ENCODE measurements at regions not wholly inside any gene's neighbourhood (a gene's known extent, or its start where the extent isn't known, plus 50 kb on each side); places are given as distances from the start of the nearest gene placed in this dataset.

DNA sequence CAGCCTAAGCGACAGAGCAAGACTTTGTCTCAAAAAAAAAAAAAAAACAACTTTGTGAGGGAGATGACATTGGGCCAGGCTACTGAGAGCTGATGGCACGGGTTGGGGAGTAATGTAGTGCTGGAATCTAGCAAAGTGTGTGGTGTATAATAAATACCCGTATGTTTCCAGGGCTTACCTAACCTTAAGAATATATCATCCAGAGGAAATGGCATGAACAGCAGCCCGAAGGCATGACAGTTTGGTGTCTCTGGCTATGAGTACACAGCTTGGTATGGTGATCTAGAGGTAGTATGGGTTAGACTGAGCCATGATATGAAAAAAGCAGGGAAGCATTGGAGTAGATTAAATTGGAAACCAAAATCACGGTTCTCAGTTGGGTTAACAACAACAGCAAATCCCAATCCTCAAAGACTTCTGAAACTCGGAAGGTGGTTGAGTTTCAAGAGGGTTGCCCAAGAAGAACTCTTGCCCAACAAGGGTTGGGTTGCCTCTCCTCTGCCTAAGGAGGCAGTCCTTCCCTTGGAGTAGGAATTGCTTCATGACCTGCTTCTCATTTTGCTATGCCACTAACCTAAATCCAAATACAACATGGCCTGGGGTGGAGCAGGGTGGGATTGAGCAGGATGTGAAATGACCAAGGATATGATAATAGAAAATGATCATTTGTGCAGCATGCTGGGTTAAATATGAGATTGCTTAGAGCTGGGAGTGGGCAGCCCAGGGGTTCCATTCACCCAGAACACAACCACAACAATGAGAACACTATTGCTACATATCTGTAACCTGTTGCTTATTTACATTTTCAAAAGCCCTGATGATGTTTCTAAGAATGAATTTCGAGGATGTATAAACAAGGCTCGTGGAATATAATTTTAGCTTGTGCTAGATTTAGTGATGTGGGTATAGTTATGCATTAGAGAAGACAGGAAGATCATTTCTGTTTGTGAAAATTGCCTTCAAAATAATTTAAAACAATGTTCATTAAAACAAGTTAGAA lies 64.6 kb upstream of the ZFR start:
- H3K4me1 ChIP-seq (ENCODE audit: insufficient read depth, poor library complexity, severe bottlenecking) = peaks cover 40% of the 10 kb centered on the region
- no peak overlapping the region for H3K4me3 ChIP-seq (ENCODE audit: severe bottlenecking)
- H3K27me3 ChIP-seq (ENCODE audit: insufficient read depth, poor library complexity, severe bottlenecking) = no peaks in the 10 kb centered on the region
- H3K27ac ChIP-seq (ENCODE audit: poor library complexity, severe bottlenecking) = peak overlapping the region; percentile 93
- no peaks in the 10 kb centered on the region for H3K9me3 ChIP-seq (ENCODE audit: severe bottlenecking)
- TF ChIP-seq, protein P1, sequence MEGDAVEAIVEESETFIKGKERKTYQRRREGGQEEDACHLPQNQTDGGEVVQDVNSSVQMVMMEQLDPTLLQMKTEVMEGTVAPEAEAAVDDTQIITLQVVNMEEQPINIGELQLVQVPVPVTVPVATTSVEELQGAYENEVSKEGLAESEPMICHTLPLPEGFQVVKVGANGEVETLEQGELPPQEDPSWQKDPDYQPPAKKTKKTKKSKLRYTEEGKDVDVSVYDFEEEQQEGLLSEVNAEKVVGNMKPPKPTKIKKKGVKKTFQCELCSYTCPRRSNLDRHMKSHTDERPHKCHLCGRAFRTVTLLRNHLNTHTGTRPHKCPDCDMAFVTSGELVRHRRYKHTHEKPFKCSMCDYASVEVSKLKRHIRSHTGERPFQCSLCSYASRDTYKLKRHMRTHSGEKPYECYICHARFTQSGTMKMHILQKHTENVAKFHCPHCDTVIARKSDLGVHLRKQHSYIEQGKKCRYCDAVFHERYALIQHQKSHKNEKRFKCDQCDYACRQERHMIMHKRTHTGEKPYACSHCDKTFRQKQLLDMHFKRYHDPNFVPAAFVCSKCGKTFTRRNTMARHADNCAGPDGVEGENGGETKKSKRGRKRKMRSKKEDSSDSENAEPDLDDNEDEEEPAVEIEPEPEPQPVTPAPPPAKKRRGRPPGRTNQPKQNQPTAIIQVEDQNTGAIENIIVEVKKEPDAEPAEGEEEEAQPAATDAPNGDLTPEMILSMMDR (IDR thresholded peaks at IDR 0.05; ENCODE audit: poor library complexity, severe bottlenecking) = no peak
- ATAC-seq (ENCODE audit: low read depth) (no peak), DNase-seq (ENCODE audit: low spot score) (no peak)
- no peaks in the 10 kb centered on the region for H3K36me3 ChIP-seq (ENCODE audit: low read depth)

DNA sequence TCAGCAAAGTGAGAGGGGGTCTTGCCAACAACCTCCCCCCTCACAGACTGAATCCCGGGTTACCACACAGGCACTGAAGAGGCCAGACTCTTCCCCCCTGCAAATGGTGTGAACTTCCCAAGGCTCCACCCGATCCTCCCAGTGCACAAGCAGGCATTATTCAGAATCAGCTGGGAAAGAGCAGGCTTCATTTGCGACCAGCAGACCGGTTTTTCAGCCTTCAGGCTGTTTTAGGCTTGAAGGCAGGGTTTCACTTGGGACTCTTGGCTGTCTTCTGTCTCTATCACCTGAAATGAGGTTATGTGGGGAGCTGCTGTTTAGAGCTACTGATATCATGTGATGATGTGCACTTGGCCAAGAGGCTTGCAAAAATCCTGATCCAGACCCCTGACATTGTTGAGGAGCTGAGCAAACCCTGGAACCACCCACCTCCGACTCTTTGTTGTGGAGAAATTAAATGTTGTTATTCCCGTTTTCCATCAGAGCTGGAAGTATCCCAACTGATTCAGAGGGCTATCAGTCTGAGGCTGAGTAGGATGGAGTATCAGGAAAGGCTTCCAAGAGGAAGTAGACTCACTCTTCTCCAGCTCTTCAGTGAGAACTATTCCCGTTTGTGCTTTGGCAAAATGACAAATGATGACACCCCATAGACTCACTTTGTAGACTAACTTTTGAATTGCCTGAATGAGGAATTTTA lies 63.3 kb upstream of the ZFR start:
- ATAC-seq (ENCODE audit: low read depth) = peak; percentile 79
- no peak for DNase-seq (ENCODE audit: low spot score)

DNA sequence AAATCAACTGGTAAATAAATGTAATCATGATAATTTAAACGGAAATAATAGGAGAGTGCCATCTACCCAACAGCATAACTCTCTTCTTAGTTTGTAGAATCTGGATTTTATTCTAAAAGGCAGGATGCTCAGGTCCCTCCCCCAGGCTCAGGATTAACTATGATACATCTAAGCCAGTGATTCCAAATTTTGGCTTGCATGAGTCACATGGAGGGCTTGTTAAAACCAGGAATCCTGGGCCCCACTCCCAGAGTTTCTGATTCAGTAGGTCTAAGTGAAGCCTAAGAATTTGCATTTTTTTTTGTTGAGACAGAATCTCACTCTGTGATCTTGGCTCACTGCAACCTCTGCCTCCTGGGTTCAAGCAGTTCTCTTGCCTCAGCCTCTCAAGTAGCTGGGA lies 62.3 kb upstream of the ZFR start:
- TF ChIP-seq, protein P1 (IDR thresholded peaks at IDR 0.05; ENCODE audit: poor library complexity, severe bottlenecking) = no peak
- Histone ChIP-seq H3K9me3 (ENCODE audit: severe bottlenecking) (no peaks in the 10 kb centered on the region), H3K27me3 (ENCODE audit: insufficient read depth, poor library complexity, severe bottlenecking) (no peaks in the 10 kb centered on the region), H3K36me3 (ENCODE audit: low read depth) (no peaks in the 10 kb centered on the region), H3K4me1 (ENCODE audit: insufficient read depth, poor library complexity, severe bottlenecking) (peaks cover 40% of the 10 kb centered on the region), H3K27ac (ENCODE audit: poor library complexity, severe bottlenecking) (peak overlapping the region; percentile 93), H3K4me3 (ENCODE audit: severe bottlenecking) (no peak overlapping the region)
- DNase-seq (ENCODE audit: low spot score) (peak; percentile 80), ATAC-seq (ENCODE audit: low read depth) (peak; percentile 65)

More for the DNA sequence above, 63.3 kb upstream of the ZFR start:
- Histone ChIP-seq H3K4me1 (ENCODE audit: insufficient read depth, poor library complexity, severe bottlenecking) (peaks cover 40% of the 10 kb centered on the region), H3K4me3 (ENCODE audit: severe bottlenecking) (no peak overlapping the region), H3K36me3 (ENCODE audit: low read depth) (no peaks in the 10 kb centered on the region), H3K27me3 (ENCODE audit: insufficient read depth, poor library complexity, severe bottlenecking) (no peaks in the 10 kb centered on the region), H3K9me3 (ENCODE audit: severe bottlenecking) (no peaks in the 10 kb centered on the region), H3K27ac (ENCODE audit: poor library complexity, severe bottlenecking) (peak overlapping the region; percentile 93)
- TF ChIP-seq, protein P1 (IDR thresholded peaks at IDR 0.05; ENCODE audit: poor library complexity, severe bottlenecking) = no peak

DNA sequence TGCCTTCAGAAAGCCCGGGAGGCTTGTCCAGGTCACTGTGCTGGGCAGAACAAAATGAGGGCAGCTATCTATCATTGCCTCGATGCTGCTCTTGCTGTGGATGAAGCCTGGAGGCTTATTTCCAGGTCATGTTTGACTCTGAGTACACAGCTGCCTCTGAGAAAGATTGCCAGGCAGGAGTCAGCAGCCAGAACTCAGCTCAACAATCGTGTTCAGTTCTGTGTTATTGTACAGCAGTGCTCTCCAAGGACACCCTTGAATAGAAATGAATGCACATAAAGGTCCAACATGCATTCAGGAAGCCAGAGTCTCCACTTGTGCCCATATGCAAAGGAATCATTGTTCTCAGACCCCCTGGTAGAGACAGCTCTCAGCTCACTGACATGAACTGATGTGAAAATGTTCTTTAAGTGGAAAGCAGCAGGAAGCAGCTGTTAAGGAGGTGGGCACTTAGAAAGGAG lies 61.7 kb upstream of the ZFR start:
- peak; percentile 3 for ATAC-seq (ENCODE audit: low read depth)
- TF ChIP-seq, protein P1 (IDR thresholded peaks at IDR 0.05; ENCODE audit: poor library complexity, severe bottlenecking) = no peak
- H3K27me3 ChIP-seq (ENCODE audit: insufficient read depth, poor library complexity, severe bottlenecking) = no peaks in the 10 kb centered on the region
- H3K36me3 ChIP-seq (ENCODE audit: low read depth) = no peaks in the 10 kb centered on the region
- peak overlapping the region; percentile 93 for H3K27ac ChIP-seq (ENCODE audit: poor library complexity, severe bottlenecking)
- peaks cover 40% of the 10 kb centered on the region for H3K4me1 ChIP-seq (ENCODE audit: insufficient read depth, poor library complexity, severe bottlenecking)
- DNase-seq (ENCODE audit: low spot score) = no peak
- no peaks in the 10 kb centered on the region for H3K9me3 ChIP-seq (ENCODE audit: severe bottlenecking)
- no peak overlapping the region for H3K4me3 ChIP-seq (ENCODE audit: severe bottlenecking)

Measured in RWPE2 (cell line).